ENCODE measurements at regions not wholly inside any gene's neighbourhood (a gene's known extent, or its start where the extent isn't known, plus 50 kb on each side); places are given as distances from the start of the nearest gene placed in this dataset.

GRCh38 chr7:153443032-153443701 lies 609.0 kb upstream of the DPP6 start:
- DNase-seq (ENCODE audit: low read depth), result no peak

GRCh38 chr7:153444641-153445040 lies 607.6 kb upstream of the DPP6 start:
- DNase-seq (ENCODE audit: low read depth), result no peak

GRCh38 chr7:153445641-153446040 lies 606.6 kb upstream of the DPP6 start:
- DNase-seq (ENCODE audit: low read depth), result no peak

GRCh38 chr7:153446490-153446889 lies 605.7 kb upstream of the DPP6 start:
- no peak for DNase-seq (ENCODE audit: low read depth)

- DNase-seq (ENCODE audit: low read depth), result no peak
These were observed 605.2 kb upstream of the DPP6 start for GRCh38 chr7:153447011-153447410.

- DNase-seq (ENCODE audit: low read depth), result no peak
These were observed 599.5 kb upstream of the DPP6 start for GRCh38 chr7:153452661-153453060.

- no peak for DNase-seq (ENCODE audit: low read depth)
These were observed 597.9 kb upstream of the DPP6 start for GRCh38 chr7:153454306-153454705.

GRCh38 chr7:153457746-153458145 lies 594.5 kb upstream of the DPP6 start:
- DNase-seq (ENCODE audit: low read depth), result no peak

GRCh38 chr7:153470004-153470671 lies 582.1 kb upstream of the DPP6 start:
- DNase-seq (ENCODE audit: low read depth), result no peak

- no peak for DNase-seq (ENCODE audit: low read depth)
These were observed 579.7 kb upstream of the DPP6 start for GRCh38 chr7:153472516-153472915.

GRCh38 chr7:153473185-153473584 lies 579.0 kb upstream of the DPP6 start:
- no peak for DNase-seq (ENCODE audit: low read depth)

GRCh38 chr7:153475239-153475638 lies 577.0 kb upstream of the DPP6 start:
- DNase-seq (ENCODE audit: low read depth), result no peak

GRCh38 chr7:153476166-153476565 lies 576.0 kb upstream of the DPP6 start:
- DNase-seq (ENCODE audit: low read depth), result no peak

- no peak for DNase-seq (ENCODE audit: low read depth)
These were observed 555.9 kb upstream of the DPP6 start for GRCh38 chr7:153496257-153496656.

GRCh38 chr7:153503093-153503492 lies 549.1 kb upstream of the DPP6 start:
- DNase-seq (ENCODE audit: low read depth), result no peak

- DNase-seq (ENCODE audit: low read depth), result no peak
These were observed 547.7 kb upstream of the DPP6 start for GRCh38 chr7:153504288-153505075.

GRCh38 chr7:153507885-153508284 lies 544.3 kb upstream of the DPP6 start:
- no peak for DNase-seq (ENCODE audit: low read depth)

- DNase-seq (ENCODE audit: low read depth), result no peak
These were observed 542.4 kb upstream of the DPP6 start for GRCh38 chr7:153509768-153510167.

GRCh38 chr7:153510674-153511073 lies 541.5 kb upstream of the DPP6 start:
- no peak for DNase-seq (ENCODE audit: low read depth)

GRCh38 chr7:153514032-153514431 lies 538.2 kb upstream of the DPP6 start:
- no peak for DNase-seq (ENCODE audit: low read depth)

GRCh38 chr7:153515359-153515758 lies 536.8 kb upstream of the DPP6 start:
- no peak for DNase-seq (ENCODE audit: low read depth)

- DNase-seq (ENCODE audit: low read depth), result no peak
These were observed 533.8 kb upstream of the DPP6 start for GRCh38 chr7:153518201-153518984.
